Fibroblast of lung (primary cell): ENCODE measurements at regions not wholly inside any gene's neighbourhood (a gene's known extent, or its start where the extent isn't known, plus 50 kb on each side); places are given as distances from the start of the nearest gene placed in this dataset.

Experiments used
- DNase-seq, 2 donors: peaks; one replicate each; pipeline versions ENCODE4 v3.0.0 to v3.0.0-alpha.2; 2010; ENCODE audit warnings: low read depth in 2 of 2
- H2AFZ ChIP-seq: 2 replicates; pipeline ENCODE4 v1.5.1; 2012; ENCODE audit warnings: low read length, control low read depth, inconsistent platforms
- H3K27ac ChIP-seq: 2 replicates; pipeline ENCODE4 v1.5.1; 2011; ENCODE audit warnings: low read length, control low read depth; ENCODE audit not compliant: insufficient read depth
- H3K27me3 ChIP-seq: 2 replicates; pipeline ENCODE4 v1.5.1; 2011; ENCODE audit warnings: mild to moderate bottlenecking, low read length; ENCODE audit not compliant: control insufficient read depth, insufficient read depth
- H3K36me3 ChIP-seq: 2 replicates; pipeline ENCODE4 v1.5.1; 2011; ENCODE audit warnings: low read length; ENCODE audit not compliant: control insufficient read depth, insufficient read depth
- H3K4me1 ChIP-seq: 2 replicates; pipeline ENCODE4 v1.5.1; 2011; ENCODE audit warnings: low read length; ENCODE audit not compliant: control insufficient read depth, insufficient read depth; ENCODE audit errors: extremely low read depth
- H3K4me2 ChIP-seq: 2 replicates; pipeline ENCODE4 v1.5.1; 2011; ENCODE audit warnings: low read length, control low read depth; ENCODE audit not compliant: insufficient read depth; ENCODE audit errors: extremely low read depth
- H3K4me3 ChIP-seq, 4 experiments: fragments of 200-600 bp in 1 of 4; sonication (generic) in 1 of 4; replicated peaks in 1 of 4; 2 replicates each; pipeline ENCODE4 v1.5.1; 2011 to 2016; ENCODE audit warnings: low read length in 4 of 4, low read depth in 3 of 4, mild to moderate bottlenecking in 3 of 4, control low read depth in 2 of 4, inconsistent platforms in 1 of 4, mixed read lengths in 1 of 4; ENCODE audit not compliant: insufficient read depth in 1 of 4; ENCODE audit errors: control extremely low read depth in 1 of 4
- H3K79me2 ChIP-seq: 2 replicates; pipeline ENCODE4 v1.5.1; 2012; ENCODE audit warnings: mild to moderate bottlenecking, low read length, inconsistent platforms; ENCODE audit not compliant: control insufficient read depth, insufficient read depth
- H3K9ac ChIP-seq: 2 replicates; pipeline ENCODE4 v1.5.1; 2011; ENCODE audit warnings: mild to moderate bottlenecking, low read length, control low read depth; ENCODE audit not compliant: insufficient read depth
- H3K9me3 ChIP-seq: 2 replicates; pipeline ENCODE4 v1.5.1; 2012; ENCODE audit warnings: low read depth, low read length; ENCODE audit not compliant: control insufficient read depth, insufficient read depth
- H4K20me1 ChIP-seq: 2 replicates; pipeline ENCODE4 v1.5.1; 2011; ENCODE audit warnings: low read length; ENCODE audit not compliant: control insufficient read depth, insufficient read depth; ENCODE audit errors: extremely low read depth
- CTCF ChIP-seq, 2 donors: IDR thresholded peaks in 1 of 2; conservative IDR thresholded peaks in 1 of 2; 1 replicate in 1 of 2; 2 replicates in 1 of 2; pipeline ENCODE4 v1.5.1; 2011 to 2012; ENCODE audit warnings: low read length in 2 of 2, control low read depth in 1 of 2, inconsistent platforms in 1 of 2, low read depth in 1 of 2, mild to moderate bottlenecking in 1 of 2
- EZH2 ChIP-seq: IDR thresholded peaks from 2 replicates; pipeline ENCODE4 v1.5.1; 2012; ENCODE audit warnings: low read length, control low read depth, mild to moderate bottlenecking; ENCODE audit errors: missing control alignments

- Histone ChIP-seq H3K9ac (no peak overlapping the region), H3K27me3 (peaks cover 22% of the 10 kb centered on the region), H3K36me3 (no peaks in the 10 kb centered on the region), H4K20me1 (no peaks in the 10 kb centered on the region), H3K9me3 (no peaks in the 10 kb centered on the region), H3K4me3 (no peak overlapping the region), H3K4me1 (no peaks in the 10 kb centered on the region), H3K79me2 (no peaks in the 10 kb centered on the region), H3K4me2 (no peak overlapping the region), H2AFZ (no peak overlapping the region), H3K27ac (no peak overlapping the region)
- no peak for DNase-seq
- TF ChIP-seq CTCF (conservative IDR thresholded peaks at IDR 0.05 in 1 of 2, IDR thresholded peaks at IDR 0.05 in 1 of 2; ENCODE audit: low read depth in 1 of 2, low read length in 2 of 2), result no peak
- no peak for TF ChIP-seq EZH2
Measured at GRCh38 chr20:37593710-37594109, 66.0 kb upstream of the BLCAP start.

- Histone ChIP-seq H3K9ac (no peak overlapping the region), H3K4me1 (no peaks in the 10 kb centered on the region), H3K9me3 (no peaks in the 10 kb centered on the region), H3K4me3 (no peak overlapping the region), H3K27me3 (peaks cover 17% of the 10 kb centered on the region), H4K20me1 (no peaks in the 10 kb centered on the region), H3K4me2 (no peak overlapping the region), H3K27ac (no peak overlapping the region), H3K36me3 (no peaks in the 10 kb centered on the region), H2AFZ (no peak overlapping the region), H3K79me2 (no peaks in the 10 kb centered on the region)
- TF ChIP-seq CTCF (conservative IDR thresholded peaks at IDR 0.05 in 1 of 2, IDR thresholded peaks at IDR 0.05 in 1 of 2; ENCODE audit: low read depth in 1 of 2, low read length in 2 of 2) (no peak), EZH2 (no peak)
- DNase-seq, result no peak
Measured at GRCh38 chr20:37590938-37591490, 63.3 kb upstream of the BLCAP start.

- DNase-seq, result no peak
- no peak for TF ChIP-seq EZH2
- no peak for TF ChIP-seq CTCF (conservative IDR thresholded peaks at IDR 0.05 in 1 of 2, IDR thresholded peaks at IDR 0.05 in 1 of 2; ENCODE audit: low read depth in 1 of 2, low read length in 2 of 2)
- H2AFZ ChIP-seq, result no peak overlapping the region
Measured at GRCh38 chr20:37586078-37586477, 58.4 kb upstream of the BLCAP start.

More at GRCh38 chr20:37586078-37586477, 58.4 kb upstream of the BLCAP start:
- Histone ChIP-seq H3K27ac (no peak overlapping the region), H3K4me1 (no peaks in the 10 kb centered on the region), H3K4me3 (no peak overlapping the region), H3K36me3 (no peaks in the 10 kb centered on the region), H3K27me3 (peaks cover 8% of the 10 kb centered on the region), H3K79me2 (no peaks in the 10 kb centered on the region), H3K4me2 (no peak overlapping the region), H3K9me3 (no peaks in the 10 kb centered on the region), H4K20me1 (no peaks in the 10 kb centered on the region), H3K9ac (no peak overlapping the region)
